NB4 (cell line): ENCODE measurements at regions not wholly inside any gene's neighbourhood (a gene's known extent, or its start where the extent isn't known, plus 50 kb on each side); places are given as distances from the start of the nearest gene placed in this dataset.

Experiments used
- POLR2A ChIP-seq: IDR thresholded peaks from 2 replicates; pipeline ENCODE4 v1.6.1; 2011; ENCODE audit warnings: mild to moderate bottlenecking; ENCODE audit not compliant: insufficient read length; ENCODE audit errors: extremely low read depth
- TF ChIP-seq, protein P1 (sequence below): IDR thresholded peaks from one replicate; pipeline ENCODE4 v1.5.1; 2012; ENCODE audit warnings: low read depth, low read length

DNA sequence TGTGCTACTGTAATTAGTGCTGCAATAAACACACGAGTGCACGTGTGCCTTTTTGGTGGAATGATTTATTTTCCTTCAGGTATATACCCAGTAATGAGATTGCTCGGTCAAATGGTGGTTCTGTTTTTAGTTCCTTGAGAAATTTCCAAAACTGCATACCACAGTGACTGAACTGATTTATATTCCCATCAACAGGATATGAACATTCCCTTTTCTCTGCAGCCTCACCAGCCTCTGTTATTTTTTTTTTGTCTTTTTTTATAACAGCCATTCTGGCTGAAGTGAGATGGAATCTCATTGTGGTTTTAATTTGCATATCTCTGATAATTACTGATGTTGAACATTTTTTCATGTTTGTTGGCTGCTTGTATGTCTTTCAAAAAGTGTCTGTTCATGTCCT, 922.9 kb upstream of the LRRN3 start:
- TF ChIP-seq, protein P1, sequence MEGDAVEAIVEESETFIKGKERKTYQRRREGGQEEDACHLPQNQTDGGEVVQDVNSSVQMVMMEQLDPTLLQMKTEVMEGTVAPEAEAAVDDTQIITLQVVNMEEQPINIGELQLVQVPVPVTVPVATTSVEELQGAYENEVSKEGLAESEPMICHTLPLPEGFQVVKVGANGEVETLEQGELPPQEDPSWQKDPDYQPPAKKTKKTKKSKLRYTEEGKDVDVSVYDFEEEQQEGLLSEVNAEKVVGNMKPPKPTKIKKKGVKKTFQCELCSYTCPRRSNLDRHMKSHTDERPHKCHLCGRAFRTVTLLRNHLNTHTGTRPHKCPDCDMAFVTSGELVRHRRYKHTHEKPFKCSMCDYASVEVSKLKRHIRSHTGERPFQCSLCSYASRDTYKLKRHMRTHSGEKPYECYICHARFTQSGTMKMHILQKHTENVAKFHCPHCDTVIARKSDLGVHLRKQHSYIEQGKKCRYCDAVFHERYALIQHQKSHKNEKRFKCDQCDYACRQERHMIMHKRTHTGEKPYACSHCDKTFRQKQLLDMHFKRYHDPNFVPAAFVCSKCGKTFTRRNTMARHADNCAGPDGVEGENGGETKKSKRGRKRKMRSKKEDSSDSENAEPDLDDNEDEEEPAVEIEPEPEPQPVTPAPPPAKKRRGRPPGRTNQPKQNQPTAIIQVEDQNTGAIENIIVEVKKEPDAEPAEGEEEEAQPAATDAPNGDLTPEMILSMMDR: no peak
- TF ChIP-seq POLR2A: no peak
